Kidney glomerular epithelial cell (primary cell): ENCODE measurements at regions not wholly inside any gene's neighbourhood (a gene's known extent, or its start where the extent isn't known, plus 50 kb on each side); places are given as distances from the start of the nearest gene placed in this dataset.

Experiments
- DNase-seq: peaks from one replicate; lab custom pipeline; 2025; lab: John Stamatoyannopoulos, UW

- DNase-seq, result no peak
Measured at GRCh38 chr15:39209548-39210211, 371.2 kb upstream of the THBS1 start.

- no peak for DNase-seq
Measured at GRCh38 chr15:39211108-39211979, 369.5 kb upstream of the THBS1 start.

GRCh38 chr15:39213385-39213840, 367.5 kb upstream of the THBS1 start:
- DNase-seq, result no peak

GRCh38 chr15:39215015-39215414, 365.9 kb upstream of the THBS1 start:
- no peak for DNase-seq

GRCh38 chr15:39216816-39217215, 364.1 kb upstream of the THBS1 start:
- no peak for DNase-seq

GRCh38 chr15:39219608-39220007, 361.3 kb upstream of the THBS1 start:
- DNase-seq, result no peak

GRCh38 chr15:39226169-39226937, 354.5 kb upstream of the THBS1 start:
- DNase-seq, result no peak

GRCh38 chr15:39227001-39227400, 353.9 kb upstream of the THBS1 start:
- DNase-seq, result no peak

- DNase-seq, result no peak
Measured at GRCh38 chr15:39228889-39229288, 352.0 kb upstream of the THBS1 start.

- DNase-seq, result no peak
Measured at GRCh38 chr15:39230205-39230907, 350.5 kb upstream of the THBS1 start.

GRCh38 chr15:39230908-39231285, 350.0 kb upstream of the THBS1 start:
- DNase-seq, result no peak

GRCh38 chr15:39232512-39232911, 348.4 kb upstream of the THBS1 start:
- peak; percentile 14 for DNase-seq

- DNase-seq, result no peak
Measured at GRCh38 chr15:39235084-39235795, 345.6 kb upstream of the THBS1 start.

GRCh38 chr15:39236375-39236774, 344.5 kb upstream of the THBS1 start:
- no peak for DNase-seq

GRCh38 chr15:39238443-39238842, 342.4 kb upstream of the THBS1 start:
- DNase-seq, result no peak

- DNase-seq, result peak; percentile 60
Measured at GRCh38 chr15:39239562-39239961, 341.3 kb upstream of the THBS1 start.

GRCh38 chr15:39242345-39242744, 338.5 kb upstream of the THBS1 start:
- peak; percentile 19 for DNase-seq

- peak; percentile 81 for DNase-seq
Measured at GRCh38 chr15:39243396-39243795, 337.5 kb upstream of the THBS1 start.

- DNase-seq, result no peak
Measured at GRCh38 chr15:39244776-39245175, 336.1 kb upstream of the THBS1 start.

GRCh38 chr15:39246523-39246922, 334.4 kb upstream of the THBS1 start:
- no peak for DNase-seq

- no peak for DNase-seq
Measured at GRCh38 chr15:39247574-39247973, 333.3 kb upstream of the THBS1 start.
